Calu3 (cell line): ENCODE measurements at regions not wholly inside any gene's neighbourhood (a gene's known extent, or its start where the extent isn't known, plus 50 kb on each side); places are given as distances from the start of the nearest gene placed in this dataset.

Experiments used
- BruUV-seq: library from RNA; stranded (reverse); fragments of 400-500 nt; replicated peaks from 2 replicates; lab custom pipeline; 2021; lab: Mats Ljungman, UMichigan
- CTCF ChIA-PET: fragments of 300-600 bp; sonication (Branson Sonifier 250); formaldehyde crosslinking; loops from one replicate; lab custom pipeline; 2022; ENCODE audit warnings: antibody characterized with exemption; lab: Charles Lee
- DNase-seq: peaks from one replicate; pipeline ENCODE4 v3.0.0; 2022
- H3K27ac Mint-ChIP-seq: one replicate; pipeline ENCODE4 v1.8.0; 2022; ENCODE audit warnings: mixed read lengths; ENCODE audit not compliant: unreplicated experiment
- H3K27me3 Mint-ChIP-seq: one replicate; pipeline ENCODE4 v1.8.0; 2022; ENCODE audit warnings: mixed read lengths; ENCODE audit not compliant: unreplicated experiment
- H3K36me3 Mint-ChIP-seq: one replicate; pipeline ENCODE4 v1.8.0; 2022; ENCODE audit warnings: mild to moderate bottlenecking, moderate library complexity, mixed read lengths; ENCODE audit not compliant: insufficient read depth, unreplicated experiment
- H3K4me1 Mint-ChIP-seq: one replicate; pipeline ENCODE4 v1.8.0; 2022; ENCODE audit warnings: mild to moderate bottlenecking, low read depth, mixed read lengths; ENCODE audit not compliant: unreplicated experiment
- H3K4me3 Mint-ChIP-seq: one replicate; pipeline ENCODE4 v1.8.0; 2022; ENCODE audit warnings: mild to moderate bottlenecking, low read depth, moderate library complexity, mixed read lengths; ENCODE audit not compliant: unreplicated experiment
- H3K9me3 Mint-ChIP-seq: one replicate; pipeline ENCODE4 v1.8.0; 2022; ENCODE audit warnings: low read depth, mixed read lengths; ENCODE audit not compliant: unreplicated experiment
- CTCF ChIP-seq: fragments of 200-600 bp; IDR thresholded peaks from one replicate; pipeline ENCODE4 v1.8.0; 2022; ENCODE audit warnings: antibody characterized with exemption; ENCODE audit not compliant: unreplicated experiment
- intact Hi-C: fragments of 100-400 bp; cut with micrococcal nuclease; formaldehyde crosslinking; loops from one replicate; pipeline ENCODE4 v1.10.0; 2022; ENCODE audit not compliant: unreplicated experiment

GRCh38 chr5:174971210-174971609 is 246.8 kb downstream of the MSX2 start:
- intact Hi-C loops, result no loop called here
- no peaks in the 10 kb centered on the region for H3K36me3 Mint-ChIP-seq
- peaks cover 8% of the 10 kb centered on the region for H3K9me3 Mint-ChIP-seq
- peaks cover 8% of the 10 kb centered on the region for H3K4me1 Mint-ChIP-seq
- H3K27ac Mint-ChIP-seq, result no peak overlapping the region
- no TSS peak for BruUV-seq
- DNase-seq, result no peak
- no peak for TF ChIP-seq CTCF
- H3K27me3 Mint-ChIP-seq, result no peaks in the 10 kb centered on the region
- CTCF ChIA-PET, result no interaction called here
- no peak overlapping the region for H3K4me3 Mint-ChIP-seq

GRCh38 chr5:174970502-174970901 is 246.1 kb downstream of the MSX2 start:
- intact Hi-C loops, result no loop called here
- Mint-ChIP-seq H3K4me3 (no peak overlapping the region), H3K4me1 (peaks cover 8% of the 10 kb centered on the region), H3K27me3 (no peaks in the 10 kb centered on the region), H3K36me3 (no peaks in the 10 kb centered on the region), H3K27ac (no peak overlapping the region), H3K9me3 (peaks cover 8% of the 10 kb centered on the region)
- CTCF ChIA-PET, result no interaction called here
- BruUV-seq, result no TSS peak
- TF ChIP-seq CTCF, result no peak
- DNase-seq, result no peak

- no peaks in the 10 kb centered on the region for H3K9me3 Mint-ChIP-seq
- H3K4me3 Mint-ChIP-seq, result no peak overlapping the region
- no TSS peak for BruUV-seq
- intact Hi-C loops, result loop anchor here (5.0 kb wide), 2 partner anchors 508 to 763 kb away; no protein-coding TSS in a partner anchor
- TF ChIP-seq CTCF, result no peak
- H3K36me3 Mint-ChIP-seq, result no peaks in the 10 kb centered on the region
- peaks cover 25% of the 10 kb centered on the region for H3K27me3 Mint-ChIP-seq
- no peak for DNase-seq
- no peak overlapping the region for H3K27ac Mint-ChIP-seq
- no peaks in the 10 kb centered on the region for H3K4me1 Mint-ChIP-seq
- CTCF ChIA-PET, result no interaction called here
These were observed 229.5 kb downstream of the MSX2 start for GRCh38 chr5:174953871-174954270.

- DNase-seq, result peak; percentile 75
- H3K27me3 Mint-ChIP-seq, result peaks cover 25% of the 10 kb centered on the region
- H3K9me3 Mint-ChIP-seq, result no peaks in the 10 kb centered on the region
- CTCF ChIA-PET, result no interaction called here
- H3K36me3 Mint-ChIP-seq, result no peaks in the 10 kb centered on the region
- intact Hi-C loops, result loop anchor here (1.0 to 5.0 kb wide), 4 partner anchors 493 to 766 kb away; partner anchors contain the start of gene DRD1
- peak; percentile 81 for TF ChIP-seq CTCF
- BruUV-seq, result no TSS peak
- no peak overlapping the region for H3K4me3 Mint-ChIP-seq
- H3K4me1 Mint-ChIP-seq, result no peaks in the 10 kb centered on the region
- H3K27ac Mint-ChIP-seq, result no peak overlapping the region
These were observed 226.9 kb downstream of the MSX2 start for GRCh38 chr5:174951151-174951780.
